ENCODE measurements at regions not wholly inside any gene's neighbourhood (a gene's known extent, or its start where the extent isn't known, plus 50 kb on each side); places are given as distances from the start of the nearest gene placed in this dataset.

- TF ChIP-seq CTCF (IDR thresholded peaks at IDR 0.05) (no peak), POLR2A (IDR thresholded peaks at IDR 0.05) (no peak)
Measured at GRCh38 chr6:168158980-168159349, 80.0 kb upstream of the FRMD1 start.
